ENCODE measurements at regions not wholly inside any gene's neighbourhood (a gene's known extent, or its start where the extent isn't known, plus 50 kb on each side); places are given as distances from the start of the nearest gene placed in this dataset.

DNA sequence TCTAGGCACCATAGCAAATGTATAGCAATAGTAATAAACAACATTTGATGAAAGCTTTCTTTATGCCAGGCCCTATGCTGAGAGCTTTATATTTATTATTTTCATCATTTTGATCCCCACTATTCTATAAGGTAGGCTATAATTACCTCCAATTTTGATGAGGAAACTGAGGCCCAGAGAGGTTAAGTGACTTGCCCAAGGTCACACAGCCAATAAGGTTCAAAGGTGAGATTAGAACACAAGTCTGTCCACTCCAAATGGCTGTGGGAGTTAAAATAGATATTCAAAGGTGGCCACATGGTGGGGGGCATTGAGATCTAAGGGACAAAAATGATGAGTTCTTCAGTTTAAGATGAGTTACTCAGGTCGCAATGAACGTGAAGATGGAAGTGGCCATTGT, 269.9 kb downstream of the BMP7 start:
- DNase-seq (ENCODE audit: low read depth in 2 of 2) = no peak

DNA sequence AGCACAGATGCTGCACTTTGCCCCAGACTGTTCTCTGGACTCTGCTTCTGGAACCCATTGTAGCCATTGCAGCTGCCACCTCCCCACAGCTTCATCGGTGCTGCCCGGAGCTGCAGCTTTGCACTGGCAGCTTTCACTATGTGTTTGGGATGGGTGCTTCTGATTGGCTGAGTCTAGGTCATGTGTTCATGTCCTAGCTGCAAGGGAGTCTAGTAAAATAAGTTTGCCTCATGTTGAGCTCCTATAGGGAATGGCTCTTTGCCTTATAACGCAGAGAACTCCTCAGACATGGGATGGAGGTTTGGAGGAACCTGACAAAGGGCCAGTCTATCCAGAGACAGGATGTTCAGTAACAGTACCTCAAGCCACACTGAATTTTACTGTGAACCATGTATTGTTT, 268.0 kb downstream of the BMP7 start:
- no peak for DNase-seq (ENCODE audit: low read depth in 2 of 2)

DNA sequence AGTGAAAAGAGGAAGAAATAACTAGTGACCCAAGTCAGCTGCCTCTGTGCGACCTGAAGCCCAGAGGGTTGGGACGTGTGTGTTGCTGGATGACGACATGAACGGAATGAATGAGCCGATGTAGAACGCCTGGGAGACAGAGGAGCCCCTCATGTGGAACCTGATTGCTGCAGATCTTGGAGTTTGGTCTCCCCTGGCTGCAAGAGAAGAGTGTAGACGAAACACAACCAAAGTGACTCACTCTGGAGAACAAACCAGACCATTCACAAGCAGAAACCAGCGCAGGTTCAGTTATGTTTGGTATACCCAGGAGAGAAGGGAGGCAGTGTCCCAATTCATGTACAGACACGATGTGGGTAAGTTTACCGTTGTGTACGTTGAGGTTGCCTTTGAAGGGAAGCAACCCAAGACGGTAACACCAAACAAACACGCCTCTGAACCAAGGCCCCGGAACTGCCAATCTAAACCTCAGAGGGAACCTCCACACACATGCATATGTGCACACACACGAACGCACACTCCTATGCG, 265.9 kb downstream of the BMP7 start:
- no peak for DNase-seq (ENCODE audit: low read depth in 2 of 2)

DNA sequence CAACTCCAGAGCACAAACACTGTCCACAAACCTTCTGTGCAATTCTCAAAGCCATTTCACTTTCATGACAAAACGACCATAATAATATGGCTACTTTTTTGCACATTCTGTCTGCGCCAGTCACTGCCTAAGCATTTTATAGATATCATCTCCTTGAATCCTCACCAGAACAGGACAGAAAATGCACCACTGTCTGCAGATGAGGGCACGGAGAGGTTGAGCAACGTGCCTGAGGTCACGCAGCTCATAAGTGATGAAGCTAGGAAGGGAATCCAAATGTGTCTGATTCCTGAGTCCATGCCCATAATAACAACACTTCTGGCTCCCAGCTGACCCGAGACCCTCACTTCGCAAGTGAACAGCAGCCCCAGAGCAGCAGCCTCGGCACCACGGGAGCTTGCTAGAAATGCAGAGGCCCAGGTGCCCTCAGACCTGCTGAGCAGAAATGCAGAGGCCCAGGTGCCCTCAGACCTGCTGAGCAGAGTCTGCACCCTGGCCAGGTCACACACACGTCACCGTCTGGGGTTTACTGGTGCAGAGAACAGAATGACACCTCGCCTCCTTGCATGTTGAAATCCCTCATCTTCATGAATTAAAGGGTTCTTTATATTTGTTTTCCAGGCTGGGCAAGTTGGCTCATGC, 265.2 kb downstream of the BMP7 start:
- no peak for DNase-seq (ENCODE audit: low read depth in 2 of 2)

DNA sequence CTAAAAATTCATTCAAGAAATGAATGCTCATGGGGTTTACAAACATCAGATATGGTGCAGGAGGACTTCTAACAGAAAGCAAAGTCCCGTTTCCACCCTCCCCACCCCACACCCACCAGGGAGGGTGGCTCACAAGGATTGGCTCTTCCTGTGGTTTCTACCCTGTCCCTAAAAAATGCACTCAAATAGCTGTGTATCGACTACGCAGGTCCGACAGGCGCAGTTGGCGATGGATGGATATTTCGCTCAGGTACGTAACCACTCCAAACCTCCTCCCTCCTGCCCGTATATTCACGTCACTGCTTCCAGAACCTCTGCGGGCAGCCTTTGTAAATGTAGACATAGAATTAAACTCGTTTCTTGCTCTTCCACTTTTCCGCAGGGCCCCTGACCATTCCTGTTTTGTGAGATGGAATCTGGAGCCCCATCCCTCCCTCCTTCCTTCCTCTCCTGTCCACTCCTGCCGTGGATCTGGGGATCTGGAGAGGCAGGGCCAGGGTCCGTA, 264.3 kb downstream of the BMP7 start:
- no peak for DNase-seq (ENCODE audit: low read depth in 2 of 2)

DNA sequence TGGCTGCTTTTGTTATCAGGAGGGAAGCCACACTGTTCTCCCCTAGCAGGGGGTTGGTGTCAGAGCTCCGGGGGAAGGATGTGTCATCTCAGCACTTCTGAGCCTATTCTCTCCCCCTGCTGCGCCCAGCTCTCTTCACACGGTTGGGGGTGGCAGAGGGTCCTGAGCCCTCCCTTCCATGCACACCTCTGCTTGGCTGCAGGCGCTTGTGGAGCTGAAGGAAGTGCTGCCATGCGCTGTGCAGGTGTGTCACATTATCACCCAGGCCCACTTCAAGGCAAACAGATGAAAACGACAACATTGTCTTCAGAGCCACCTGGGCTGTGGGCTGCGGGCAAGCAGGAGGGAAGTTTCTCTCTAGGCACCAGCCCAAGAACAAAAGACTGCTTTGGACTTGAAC, 263.4 kb downstream of the BMP7 start:
- no peak for DNase-seq (ENCODE audit: low read depth in 2 of 2)

DNA sequence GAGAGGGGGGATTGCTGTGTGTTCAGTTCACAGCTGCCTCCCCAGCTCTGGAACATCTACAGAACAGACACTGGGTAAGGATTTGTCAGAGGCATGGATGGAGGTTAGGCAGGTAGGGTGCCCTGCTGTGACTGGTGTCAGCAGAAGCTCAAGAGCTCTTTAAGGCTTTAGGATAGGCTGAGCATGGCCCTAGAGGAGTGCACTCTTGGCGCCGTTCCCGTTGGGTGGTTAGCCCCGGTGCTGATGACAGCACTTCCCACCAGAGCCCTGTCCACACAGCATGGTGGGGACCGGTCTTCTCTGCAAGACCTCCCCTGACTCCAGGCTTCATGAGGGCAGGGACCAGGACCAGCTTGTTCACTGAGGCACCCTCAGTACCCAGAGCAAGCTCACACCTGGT, 262.0 kb downstream of the BMP7 start:
- no peak for DNase-seq (ENCODE audit: low read depth in 2 of 2)

DNA sequence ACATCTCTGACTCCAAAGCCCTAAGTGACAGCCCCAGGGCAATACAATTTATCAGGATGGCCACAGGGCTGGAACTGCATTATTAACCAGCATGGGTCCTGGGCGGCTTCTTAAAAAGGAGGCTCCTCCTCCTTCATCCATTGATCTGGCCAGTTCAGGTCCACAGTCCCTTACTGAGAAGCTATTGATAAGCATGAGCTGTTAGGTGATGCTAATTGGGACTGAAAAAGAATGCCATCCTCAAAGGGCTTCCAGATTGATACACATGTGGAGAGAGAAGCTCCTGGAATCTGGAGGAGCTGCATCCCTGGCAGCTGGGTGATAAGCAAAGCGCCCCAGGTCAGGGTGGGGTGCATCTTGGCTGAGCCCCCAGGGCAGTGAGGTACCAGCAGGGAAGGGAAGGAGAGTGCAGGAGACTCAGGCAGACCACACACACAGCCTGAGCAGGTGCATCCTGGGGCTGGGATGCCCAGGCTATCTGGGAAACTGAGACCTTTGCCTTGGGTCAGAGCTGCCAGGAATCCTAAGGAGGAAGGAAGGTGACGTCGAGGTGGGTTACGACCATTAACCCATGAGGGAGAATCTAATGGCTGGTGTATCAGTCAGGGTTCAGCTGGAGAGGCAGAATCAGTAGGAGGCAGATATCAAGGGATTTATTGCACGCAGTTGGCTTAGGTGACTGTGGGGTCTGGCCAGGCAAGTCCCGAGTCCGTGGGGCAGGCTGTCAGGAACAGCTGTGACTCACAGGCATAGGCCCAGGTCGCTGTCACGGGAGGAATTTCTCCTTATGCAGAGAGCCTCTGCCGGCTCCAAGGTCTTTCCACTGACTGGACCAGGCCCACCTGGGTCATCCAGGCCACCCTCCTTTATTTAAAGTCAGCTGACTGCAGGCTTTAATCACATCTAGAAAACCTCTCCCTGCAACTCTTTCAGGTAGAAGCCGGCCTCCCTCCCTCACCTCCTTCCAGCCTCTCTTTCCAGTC, 261.2 kb downstream of the BMP7 start:
- DNase-seq (ENCODE audit: low read depth in 2 of 2) = no peak

DNA sequence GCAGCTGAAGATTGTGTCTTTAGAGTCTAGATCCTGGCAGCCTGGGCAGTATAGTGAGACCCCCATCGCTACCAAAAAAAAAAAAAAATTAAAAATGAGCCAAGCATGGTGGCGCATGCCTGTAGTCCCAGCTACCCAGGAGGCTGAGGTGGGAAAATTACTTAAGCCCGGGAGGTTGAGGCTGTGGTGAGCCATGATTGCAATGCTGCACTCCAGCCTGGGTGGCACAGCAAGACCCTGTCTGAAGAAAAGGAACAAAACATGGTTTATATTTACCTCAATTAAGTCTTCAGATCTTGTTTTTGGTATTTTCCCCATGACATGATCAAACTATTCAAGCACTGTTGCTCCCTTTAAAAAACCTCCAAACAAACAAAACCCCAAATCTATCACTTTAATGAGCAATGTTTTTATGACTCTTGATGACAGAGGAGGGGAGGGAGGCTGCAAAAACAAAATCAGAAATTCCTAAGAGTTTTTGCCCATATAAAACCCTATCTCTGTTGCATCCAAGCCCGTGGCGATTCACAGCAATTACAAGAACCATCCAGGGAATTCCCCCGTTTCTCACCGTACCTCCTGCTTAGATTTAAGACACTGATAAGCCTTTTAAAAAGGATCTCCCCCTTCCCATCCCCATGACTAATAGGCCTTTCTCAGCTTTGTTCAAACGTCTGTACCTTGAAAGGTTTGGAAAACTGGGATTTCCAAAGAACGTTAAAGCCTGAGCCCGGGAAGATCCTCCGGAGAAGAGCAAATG, 259.9 kb downstream of the BMP7 start:
- no peak for DNase-seq (ENCODE audit: low read depth in 2 of 2)

DNA sequence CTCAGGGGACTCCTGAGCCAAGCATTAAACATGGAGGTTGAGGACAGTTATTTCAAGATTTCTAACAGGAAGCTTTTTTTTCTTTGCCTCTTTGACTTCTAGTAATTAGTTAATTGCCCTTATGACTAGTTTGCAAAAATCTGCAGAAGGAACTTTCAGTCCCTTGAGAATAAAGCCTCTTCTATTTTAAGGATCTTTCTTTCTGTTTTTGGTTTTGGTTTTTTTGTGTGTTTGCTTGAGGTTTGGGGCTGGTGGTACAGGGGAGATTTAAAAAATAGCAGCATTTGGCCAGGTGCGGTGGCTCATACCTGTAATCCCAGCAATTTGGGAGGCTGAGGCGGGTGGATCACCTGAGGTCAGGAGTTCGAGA, 259.3 kb downstream of the BMP7 start:
- no peak for DNase-seq (ENCODE audit: low read depth in 2 of 2)

DNA sequence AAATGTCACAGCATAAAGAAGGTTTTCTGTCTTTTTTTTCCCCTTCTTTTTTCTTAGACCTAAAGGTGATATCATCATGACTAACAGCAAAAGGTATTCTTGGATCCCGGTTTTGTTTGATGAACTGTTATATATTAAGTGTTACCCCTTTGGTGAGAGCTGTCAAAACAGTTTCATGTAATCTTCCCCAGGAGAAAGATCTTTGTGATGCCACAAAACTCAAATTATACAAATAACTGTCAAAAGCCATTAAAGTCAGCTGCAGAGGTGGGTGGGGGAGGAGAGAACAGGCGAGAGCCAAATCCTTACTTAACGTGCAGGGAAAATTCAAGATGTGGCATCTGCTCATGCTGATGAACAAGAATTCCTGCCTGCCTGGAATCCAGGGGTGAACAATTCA, 258.2 kb downstream of the BMP7 start:
- DNase-seq (ENCODE audit: low read depth in 2 of 2) = no peak

DNA sequence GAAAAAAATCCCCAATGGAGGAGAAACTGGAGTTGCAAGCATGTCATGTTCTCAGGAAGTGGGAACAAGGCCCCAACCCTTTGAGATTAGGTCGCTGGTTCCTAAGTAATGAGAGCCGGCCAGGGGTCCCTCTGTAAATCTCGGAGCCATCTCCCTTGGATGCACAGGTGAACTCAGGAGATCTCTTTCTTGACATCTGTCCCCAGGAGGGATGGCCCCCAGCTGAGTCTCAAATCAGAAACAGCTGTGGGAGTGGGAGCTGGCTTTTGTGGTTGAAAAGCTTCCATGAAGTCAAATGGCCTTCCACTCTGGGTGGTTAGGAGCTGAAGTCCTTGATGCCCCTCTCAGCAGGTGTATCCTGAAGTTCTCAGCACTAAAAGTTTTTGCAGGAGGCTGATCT, 257.1 kb downstream of the BMP7 start:
- DNase-seq (ENCODE audit: low read depth in 2 of 2) = no peak

DNA sequence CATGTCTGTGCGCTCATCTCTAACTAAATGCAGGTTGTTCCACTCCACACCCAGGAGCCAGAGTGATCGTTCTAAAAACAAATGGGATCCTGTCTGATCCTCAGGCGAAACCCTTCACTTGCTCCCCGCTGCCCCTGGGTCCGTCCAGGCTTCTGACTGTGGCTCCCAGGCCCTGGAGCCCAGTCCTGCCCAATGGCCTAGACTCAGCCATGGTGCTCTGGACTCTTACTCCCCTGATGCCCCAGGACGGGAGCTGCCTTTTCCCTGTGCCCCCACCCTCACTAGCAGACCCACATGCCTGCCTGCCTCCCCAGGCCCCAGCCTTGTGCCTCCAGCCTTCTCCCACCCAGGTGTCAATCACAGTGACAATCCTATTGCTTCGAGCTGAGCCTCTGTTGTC, 256.7 kb downstream of the BMP7 start:
- no peak for DNase-seq (ENCODE audit: low read depth in 2 of 2)

DNA sequence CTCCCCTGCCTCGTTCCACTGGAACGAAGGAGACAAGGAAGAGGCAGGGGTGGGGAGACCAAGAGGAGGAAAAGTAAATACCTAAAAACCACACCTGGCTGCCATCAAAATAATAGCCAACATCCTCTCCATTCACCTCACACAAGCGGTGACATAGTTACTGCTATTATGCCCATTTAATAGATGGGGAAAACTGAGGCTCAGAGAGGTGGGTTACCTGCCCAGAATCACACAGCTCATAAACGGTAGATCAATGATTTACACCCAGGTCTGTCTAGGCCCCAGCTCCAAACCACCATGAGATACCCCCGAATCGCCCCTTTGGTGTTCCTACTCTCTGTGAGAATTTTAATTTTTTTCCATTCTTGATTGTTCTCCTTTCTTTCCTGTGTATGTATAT, 253.8 kb downstream of the BMP7 start:
- DNase-seq (ENCODE audit: low read depth in 2 of 2) = no peak

DNA sequence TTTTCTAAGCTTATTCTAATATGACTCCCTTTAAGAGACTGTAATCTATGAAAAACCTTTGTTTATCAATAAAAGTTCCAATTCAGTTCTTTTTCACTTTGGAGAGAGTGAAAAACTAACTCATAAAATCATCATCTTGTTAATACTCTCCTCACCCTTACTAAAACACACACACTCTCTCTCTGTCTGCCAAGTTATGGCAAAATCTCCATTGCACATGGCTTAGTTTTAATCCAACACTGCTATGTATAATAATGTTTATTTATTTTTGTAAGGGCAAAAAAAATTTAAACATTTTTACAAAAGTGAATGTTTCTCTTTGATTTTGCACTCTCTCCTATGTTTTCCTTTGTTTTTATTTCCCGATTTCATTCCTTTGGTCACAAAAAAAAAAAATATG, 253.2 kb downstream of the BMP7 start:
- no peak for DNase-seq (ENCODE audit: low read depth in 2 of 2)

DNA sequence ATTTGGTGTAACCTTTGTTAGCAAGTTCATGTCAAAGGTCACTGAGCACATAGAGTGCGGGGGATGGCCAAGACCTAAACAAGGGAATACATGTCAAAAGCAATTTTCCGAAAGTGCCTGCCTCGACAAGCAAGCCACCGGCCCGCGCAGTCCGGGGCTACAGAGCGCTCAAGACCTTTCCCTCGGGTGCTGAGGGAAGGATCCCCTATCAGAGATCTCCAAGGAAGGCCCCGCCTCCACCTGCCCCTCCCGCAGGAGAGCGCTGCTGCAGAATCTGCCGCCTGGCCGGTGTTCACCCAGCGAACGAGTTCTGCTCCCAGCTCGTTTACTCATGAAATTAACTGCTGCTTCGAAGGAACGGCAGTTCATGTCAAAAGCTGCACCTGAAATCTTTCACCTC, 252.7 kb downstream of the BMP7 start:
- DNase-seq (ENCODE audit: low read depth in 2 of 2) = no peak

DNA sequence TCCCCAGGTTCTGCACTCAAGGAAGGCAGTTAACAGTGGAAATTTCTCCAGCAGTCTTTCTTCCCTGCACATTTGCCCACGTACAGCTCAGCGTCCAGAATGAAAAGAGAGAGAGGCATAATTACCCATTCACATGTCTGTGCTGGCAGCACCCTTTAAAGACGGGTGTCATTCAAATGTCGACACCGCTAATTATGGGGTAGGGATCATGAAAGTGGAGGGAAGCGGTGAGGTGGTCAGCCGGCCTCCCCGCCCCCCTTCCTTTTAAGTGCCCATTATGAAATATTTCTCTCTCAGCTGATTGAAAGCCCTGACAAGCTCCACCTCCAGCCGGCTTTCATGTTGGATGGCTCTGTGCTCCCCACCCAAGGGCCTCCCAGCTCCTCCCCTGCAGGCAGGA, 246.1 kb downstream of the BMP7 start:
- DNase-seq (ENCODE audit: low read depth in 2 of 2) = no peak

DNA sequence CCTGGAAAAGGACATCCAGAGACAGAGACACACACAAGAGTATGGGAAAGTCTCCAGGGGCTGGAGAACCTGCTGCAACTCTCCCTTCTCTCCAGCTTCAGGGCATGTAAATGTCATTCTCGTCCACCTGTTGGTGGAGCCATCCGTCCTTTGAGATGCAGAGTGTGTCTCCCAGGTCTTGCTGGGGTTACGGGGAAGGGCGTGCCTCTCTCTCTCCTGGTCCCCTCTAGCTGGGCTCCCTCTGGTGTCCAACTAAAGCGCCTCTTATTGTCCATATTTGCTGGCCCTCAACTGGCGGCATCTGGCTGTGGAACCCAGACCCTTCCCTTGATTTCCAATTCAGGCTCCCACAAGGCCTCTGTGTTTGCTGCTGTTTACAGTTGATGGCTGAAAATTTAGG, 244.1 kb downstream of the BMP7 start:
- DNase-seq (ENCODE audit: low read depth in 2 of 2) = no peak

DNA sequence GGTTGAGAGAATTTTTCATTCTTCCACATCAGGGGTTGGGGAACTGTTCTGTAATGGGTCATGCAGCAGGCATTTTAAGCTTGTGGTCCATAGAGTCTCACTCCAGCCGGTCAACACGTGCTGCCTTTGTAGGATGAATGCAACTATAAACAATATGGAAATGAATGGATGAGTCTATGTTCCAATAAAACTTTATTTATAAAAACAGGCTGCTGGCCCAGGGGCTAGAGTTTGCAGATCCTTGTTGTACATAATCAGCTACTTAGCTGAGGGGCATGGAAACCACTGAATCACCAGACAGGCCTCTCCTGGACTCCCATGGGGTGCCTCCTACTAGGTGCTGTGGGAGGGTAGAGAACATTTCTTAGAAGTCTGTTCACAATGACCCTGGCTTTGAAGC, 243.4 kb downstream of the BMP7 start:
- DNase-seq (ENCODE audit: low read depth in 2 of 2) = no peak

DNA sequence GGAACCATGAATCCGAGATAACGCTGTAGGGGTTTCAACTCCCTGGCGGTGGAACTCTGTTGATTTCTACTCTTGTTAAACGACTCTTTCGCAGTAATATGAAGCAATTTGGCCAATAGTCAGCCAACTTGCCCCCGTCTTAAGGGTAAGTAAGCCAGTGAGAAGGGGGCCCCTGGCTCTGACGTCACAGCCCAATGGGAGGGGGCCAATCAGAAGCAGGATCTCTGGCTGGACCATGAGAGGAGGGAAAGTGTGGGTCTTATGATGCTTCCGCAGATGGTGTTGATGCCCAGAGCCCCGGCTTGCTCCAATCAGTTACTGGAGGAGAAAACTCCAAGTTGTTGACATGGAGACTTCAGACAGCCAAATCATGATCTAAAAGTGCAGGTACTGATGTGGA, 242.4 kb downstream of the BMP7 start:
- no peak for DNase-seq (ENCODE audit: low read depth in 2 of 2)

DNA sequence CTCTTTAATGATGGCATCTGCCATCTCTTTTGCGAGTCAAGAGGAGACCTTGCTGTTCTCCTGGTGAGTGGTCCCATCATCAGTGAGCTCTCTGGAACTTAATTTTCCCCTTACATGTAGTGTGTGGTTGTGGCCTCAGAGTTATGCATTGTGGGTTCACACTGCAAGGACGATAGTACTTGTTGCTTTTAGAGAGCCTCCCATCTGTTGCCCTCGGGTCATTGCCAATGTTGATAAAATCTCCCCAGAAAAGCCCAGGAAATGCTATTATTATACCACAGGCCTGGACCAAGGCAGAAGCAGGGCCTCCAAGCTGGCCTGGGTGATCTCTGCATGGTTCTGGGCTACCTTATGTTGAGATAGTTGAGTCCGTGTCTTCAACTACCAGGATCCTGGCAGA, 241.6 kb downstream of the BMP7 start:
- no peak for DNase-seq (ENCODE audit: low read depth in 2 of 2)

DNA sequence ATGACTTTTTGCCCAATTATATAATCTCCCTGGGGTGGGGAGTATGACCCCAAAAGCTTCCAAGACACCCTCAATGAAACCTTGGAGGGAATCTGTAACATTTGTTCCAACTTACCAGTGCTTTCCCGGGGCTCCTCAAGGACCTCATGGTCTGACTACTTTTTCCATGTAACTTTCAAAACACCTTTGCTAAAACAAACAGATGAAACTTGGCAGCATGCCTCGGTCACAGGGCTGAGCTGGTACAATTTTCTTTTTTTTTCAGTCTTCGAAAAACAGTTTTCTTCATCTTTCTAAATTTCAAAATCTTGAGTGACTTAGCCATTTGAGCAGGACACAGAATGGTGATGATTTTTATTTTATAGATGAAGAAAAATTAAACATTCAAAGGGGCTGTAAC, 241.2 kb downstream of the BMP7 start:
- no peak for DNase-seq (ENCODE audit: low read depth in 2 of 2)

Measured in stimulated activated CD8-positive, alpha-beta memory T cell treated with anti-CD3 and anti-CD28 coated beads, Interleukin-15, amount 100 ng/mL, for 48 hours (primary cell).